ENCODE measurements at regions not wholly inside any gene's neighbourhood (a gene's known extent, or its start where the extent isn't known, plus 50 kb on each side); places are given as distances from the start of the nearest gene placed in this dataset.

DNA sequence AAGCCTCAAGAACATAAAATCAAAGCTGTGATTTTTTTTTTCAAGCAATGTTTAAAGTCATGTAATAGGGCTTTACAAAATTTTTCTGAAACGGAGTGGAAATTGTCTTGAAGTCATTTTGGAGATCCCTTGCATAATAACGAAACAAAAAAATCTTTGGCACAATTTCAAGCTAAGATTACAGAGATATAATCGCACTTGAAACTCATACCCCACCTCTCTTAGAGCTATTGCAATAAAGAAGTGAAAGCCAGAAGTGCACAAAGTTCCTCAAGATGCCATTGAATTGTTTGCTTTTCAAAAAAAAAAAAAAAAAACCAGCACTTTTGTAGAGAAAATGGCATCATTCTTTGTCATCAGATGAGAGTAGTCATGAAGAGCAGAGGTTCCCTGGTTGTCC lies 152.3 kb downstream of the PAX3 start:
- DNase-seq (ENCODE audit: insufficient read length, low spot score) (no peak), FAIRE-seq (no peak)
- TF ChIP-seq POLR2A (IDR thresholded peaks at IDR 0.05; ENCODE audit: low read depth, low read length): no peak

GRCh38 chr2:222142027-222142426 lies 156.8 kb downstream of the PAX3 start:
- FAIRE-seq (no peak), DNase-seq (ENCODE audit: insufficient read length, low spot score) (peak; percentile 4)

GRCh38 chr2:222136106-222136630 lies 162.6 kb downstream of the PAX3 start:
- no peak for TF ChIP-seq POLR2A (IDR thresholded peaks at IDR 0.05; ENCODE audit: low read depth, low read length)
- FAIRE-seq (no peak), DNase-seq (ENCODE audit: insufficient read length, low spot score) (no peak)

More at GRCh38 chr2:222142027-222142426, 156.8 kb downstream of the PAX3 start:
- TF ChIP-seq POLR2A (IDR thresholded peaks at IDR 0.05; ENCODE audit: low read depth, low read length): no peak

DNA sequence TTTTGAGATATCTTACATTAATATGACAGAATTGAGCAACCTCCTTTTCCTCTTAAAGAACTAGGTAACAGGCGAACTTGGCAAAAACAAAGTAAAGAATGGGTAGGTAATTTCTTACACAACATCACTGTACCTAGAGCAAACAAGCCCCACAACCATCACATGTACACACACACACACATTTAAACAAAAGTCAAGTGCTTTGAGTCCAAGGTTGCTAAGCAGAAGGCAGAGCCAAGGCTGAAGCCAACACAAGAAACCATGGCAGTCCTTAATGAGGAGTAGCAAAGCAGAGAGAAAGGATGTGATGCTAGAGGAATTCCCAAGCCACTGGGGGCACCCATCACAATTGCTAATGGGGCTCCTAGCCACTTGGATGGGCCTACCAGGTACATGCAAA lies 164.1 kb downstream of the PAX3 start:
- FAIRE-seq: no peak
- DNase-seq (ENCODE audit: insufficient read length, low spot score): no peak

DNA sequence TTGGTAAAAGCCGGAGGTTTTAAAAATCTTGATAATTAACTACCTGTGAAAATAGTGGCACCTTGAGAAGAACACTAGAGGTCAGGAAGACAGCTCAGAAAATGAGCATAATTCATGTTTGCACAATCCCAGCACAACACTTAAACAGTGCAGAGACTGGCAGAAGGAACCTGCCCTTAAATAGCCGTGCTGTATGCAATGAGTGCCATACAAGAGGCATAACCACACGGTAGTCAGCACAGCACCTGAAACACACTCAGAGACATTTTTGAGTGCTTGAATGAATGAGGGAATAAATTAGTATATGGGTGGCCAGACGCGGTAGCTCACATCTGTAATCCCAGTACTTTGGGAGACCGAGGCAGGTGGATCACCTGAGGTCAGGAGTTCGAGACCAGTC lies 164.9 kb downstream of the PAX3 start:
- DNase-seq (ENCODE audit: insufficient read length, low spot score): no peak
- no peak for FAIRE-seq
- no peak for TF ChIP-seq POLR2A (IDR thresholded peaks at IDR 0.05; ENCODE audit: low read depth, low read length)

More for the DNA sequence above, 164.1 kb downstream of the PAX3 start:
- TF ChIP-seq POLR2A (IDR thresholded peaks at IDR 0.05; ENCODE audit: low read depth, low read length): no peak

- FAIRE-seq (no peak), DNase-seq (ENCODE audit: insufficient read length, low spot score) (no peak)
- TF ChIP-seq POLR2A (IDR thresholded peaks at IDR 0.05; ENCODE audit: low read depth, low read length): no peak
Measured at GRCh38 chr2:222130855-222131254, 167.9 kb downstream of the PAX3 start.

GRCh38 chr2:222127660-222128059 lies 171.1 kb downstream of the PAX3 start:
- DNase-seq (ENCODE audit: insufficient read length, low spot score) (no peak), FAIRE-seq (no peak)
- TF ChIP-seq POLR2A (IDR thresholded peaks at IDR 0.05; ENCODE audit: low read depth, low read length): no peak

- no peak for TF ChIP-seq POLR2A (IDR thresholded peaks at IDR 0.05; ENCODE audit: low read depth, low read length)
- DNase-seq (ENCODE audit: insufficient read length, low spot score): no peak
- no peak for FAIRE-seq
Measured at GRCh38 chr2:222120933-222121332, 177.9 kb downstream of the PAX3 start.

DNA sequence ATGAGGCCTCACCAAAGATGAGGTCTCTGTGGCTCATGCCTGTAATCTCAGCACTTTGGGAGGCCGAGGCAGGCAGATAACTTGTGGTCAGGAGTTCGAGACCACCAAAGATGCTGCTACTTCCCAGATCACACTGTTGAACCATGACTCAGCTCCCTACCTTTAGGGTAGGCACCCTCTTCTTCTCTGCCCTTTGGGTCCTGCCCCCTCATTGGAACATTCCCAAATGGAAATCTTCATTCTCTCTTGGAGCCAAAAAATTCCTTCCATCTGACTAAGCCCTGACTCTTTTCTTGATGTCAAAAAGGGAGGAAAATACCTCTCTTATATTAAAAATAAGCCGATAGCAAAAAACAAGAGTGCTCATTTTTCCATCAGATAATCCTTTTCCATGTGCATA lies 183.5 kb downstream of the PAX3 start:
- no peak for FAIRE-seq
- no peak for DNase-seq (ENCODE audit: insufficient read length, low spot score)
- no peak for TF ChIP-seq POLR2A (IDR thresholded peaks at IDR 0.05; ENCODE audit: low read depth, low read length)

- TF ChIP-seq POLR2A (IDR thresholded peaks at IDR 0.05; ENCODE audit: low read depth, low read length): no peak
- no peak for FAIRE-seq
- DNase-seq (ENCODE audit: insufficient read length, low spot score): no peak
Measured at GRCh38 chr2:222108957-222109585, 189.7 kb downstream of the PAX3 start.

DNA sequence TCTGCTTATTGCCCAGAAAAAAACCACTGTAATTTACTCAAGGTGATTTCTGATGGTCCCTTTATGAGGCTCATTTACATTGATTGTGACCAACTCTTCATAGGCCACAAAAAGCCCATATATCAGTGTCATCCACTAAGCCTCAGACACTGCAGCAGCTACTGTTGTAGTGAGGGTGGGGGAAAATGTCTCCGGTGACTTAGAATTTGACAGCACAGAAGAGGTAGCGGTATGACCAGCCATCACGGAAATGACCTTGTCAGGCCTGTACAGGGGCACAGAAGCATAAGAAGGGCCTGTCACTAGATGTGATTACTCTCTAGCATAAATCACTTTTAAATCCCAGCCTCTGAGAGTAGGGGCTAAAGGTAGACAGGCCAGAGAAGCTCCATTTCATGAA lies 190.3 kb downstream of the PAX3 start:
- TF ChIP-seq POLR2A (IDR thresholded peaks at IDR 0.05; ENCODE audit: low read depth, low read length): no peak
- FAIRE-seq: no peak

DNA sequence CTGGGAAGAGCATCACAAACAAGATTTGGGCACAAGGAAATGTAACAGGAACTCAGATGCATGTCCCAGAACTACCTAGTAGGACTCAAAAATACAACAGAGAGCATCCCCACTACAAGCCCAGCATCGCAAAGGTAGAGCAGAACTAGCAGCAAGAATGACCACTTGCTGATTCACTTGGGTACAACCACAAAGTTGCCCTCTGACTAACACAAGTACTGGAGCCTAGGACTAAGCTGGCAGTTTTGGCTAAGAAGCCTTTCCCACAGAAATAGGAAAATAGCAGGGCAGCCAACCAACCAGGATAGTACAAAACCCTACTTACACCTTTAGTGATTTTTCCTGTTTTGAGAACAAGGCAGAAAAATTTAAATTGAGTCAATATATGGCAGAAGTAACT lies 193.8 kb downstream of the PAX3 start:
- FAIRE-seq (no peak), DNase-seq (ENCODE audit: insufficient read length, low spot score) (peak; percentile 8)
- no peak for TF ChIP-seq POLR2A (IDR thresholded peaks at IDR 0.05; ENCODE audit: low read depth, low read length)

More for the DNA sequence above, 190.3 kb downstream of the PAX3 start:
- no peak for DNase-seq (ENCODE audit: insufficient read length, low spot score)

- DNase-seq (ENCODE audit: insufficient read length, low spot score): no peak
- TF ChIP-seq POLR2A (IDR thresholded peaks at IDR 0.05; ENCODE audit: low read depth, low read length): no peak
- no peak for FAIRE-seq
Measured at GRCh38 chr2:222102575-222103349, 196.0 kb downstream of the PAX3 start.

DNA sequence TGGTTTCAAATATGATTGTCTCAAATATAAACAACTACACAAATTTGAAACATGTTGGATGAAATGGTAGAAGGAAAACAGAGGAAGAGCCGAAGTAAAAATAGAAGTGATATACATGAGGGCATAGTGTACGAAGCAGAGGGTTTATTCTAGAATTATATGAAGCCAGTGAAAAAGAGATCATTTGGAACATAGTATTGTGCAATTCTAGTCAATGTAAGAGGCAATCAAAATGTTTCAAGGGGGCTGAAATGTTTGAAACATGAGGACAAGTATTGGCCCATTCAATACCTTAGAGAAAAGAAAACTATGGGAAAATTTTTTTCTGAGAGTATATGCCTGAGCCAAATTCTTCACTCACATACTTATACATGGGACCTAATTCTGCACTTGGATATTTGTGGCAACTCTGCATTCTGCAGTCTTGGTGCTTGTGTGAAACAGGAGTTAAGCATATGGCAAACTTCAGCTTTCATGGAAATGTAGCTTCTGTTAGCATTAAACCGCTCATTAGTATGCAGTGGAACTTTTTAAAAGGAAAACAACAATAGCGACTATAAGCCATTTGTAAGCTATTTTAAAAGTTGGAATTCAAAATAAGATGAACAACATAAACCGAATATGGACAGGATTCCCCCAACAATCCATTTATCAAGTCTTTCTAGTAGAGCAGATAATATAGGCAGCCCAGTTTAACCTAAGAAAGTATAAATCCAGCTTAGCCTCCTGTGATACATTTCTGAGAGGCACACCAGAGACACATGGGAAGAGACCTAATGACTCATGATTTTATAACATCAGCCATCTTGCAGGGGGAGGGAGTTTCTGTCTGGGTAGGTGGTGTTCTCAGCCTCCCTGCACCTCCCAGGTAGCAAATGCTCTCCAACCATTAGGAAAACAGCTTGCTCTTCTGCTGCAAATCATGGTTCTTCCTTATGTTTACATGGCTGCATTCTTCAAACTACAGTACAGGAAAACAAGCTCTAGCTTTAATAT lies 197.8 kb downstream of the PAX3 start:
- TF ChIP-seq POLR2A (IDR thresholded peaks at IDR 0.05; ENCODE audit: low read depth, low read length): no peak
- DNase-seq (ENCODE audit: insufficient read length, low spot score) (no peak), FAIRE-seq (no peak)

All from H54 (cell line).